Body of pancreas (tissue), 4 donors: ENCODE measurements at regions not wholly inside any gene's neighbourhood (a gene's known extent, or its start where the extent isn't known, plus 50 kb on each side); places are given as distances from the start of the nearest gene placed in this dataset.

ENCODE experiments used
- ATAC-seq: fragments of 150-250 bp; one replicate; pipeline ENCODE4 v1.9.1; 2016
- DNase-seq, 4 donors: peaks; one replicate each; pipeline ENCODE4 v3.0.0-alpha.2; 2019
- H3K27ac ChIP-seq, 4 donors: fragments of 200-600 bp; sonication (generic); 1 replicate in 3 of 4; 2 replicates in 1 of 4; pipeline versions ENCODE4 v1.5.1 to v1.6.1; 2016 to 2019; ENCODE audit warnings: mild to moderate bottlenecking in 1 of 4, mixed read lengths in 1 of 4, moderate library complexity in 1 of 4
- H3K27me3 ChIP-seq, 2 donors: fragments of 200-600 bp; sonication (generic); one replicate each; pipeline ENCODE4 v1.6.0; 2016; ENCODE audit warnings: mild to moderate bottlenecking in 1 of 2
- H3K36me3 ChIP-seq, 2 donors: fragments of 200-600 bp; sonication (generic); replicated peaks in 1 of 2; 2 replicates each; pipeline ENCODE4 v1.5.1; 2016; ENCODE audit warnings: low read depth in 2 of 2; ENCODE audit not compliant: insufficient read depth in 1 of 2
- H3K4me1 ChIP-seq: fragments of 200-600 bp; sonication (generic); one replicate; pipeline ENCODE4 v1.6.0; 2016
- H3K4me3 ChIP-seq, 2 donors: fragments of 200-600 bp; sonication (generic); 1 replicate in 1 of 2; 2 replicates in 1 of 2; pipeline ENCODE4 v1.5.1; 2016 to 2019
- H3K9me3 ChIP-seq, 3 donors: fragments of 200-600 bp; sonication (generic); 1 replicate in 2 of 3; 2 replicates in 1 of 3; pipeline ENCODE4 v1.5.1; 2016
- POLR2A ChIP-seq, 3 donors: fragments of 450-650 bp; IDR thresholded peaks; one replicate each; pipeline ENCODE4 v1.6.1; 2016; ENCODE audit warnings: antibody characterized with exemption in 3 of 3, mild to moderate bottlenecking in 2 of 3
- WGBS, 2 donors: methylation state at CpG; one replicate each; pipeline ENCODE4 v1.1.5; 2017; 5-methylcytosine and 5-hydroxymethylcytosine counted together
- intact Hi-C: fragments of 100-400 bp; cut with DNase I; formaldehyde crosslinking; loops from one replicate; pipeline ENCODE4 v1.15.1; 2023
- TF ChIP-seq, protein P1 (sequence below), 7 experiments: fragments of 450-650 bp in 4 of 7; fragments of 200-600 bp in 3 of 7; sonication (generic) in 3 of 7; IDR thresholded peaks; one replicate each; pipeline ENCODE4 v1.5.1; 2016 to 2019; ENCODE audit warnings: antibody characterized with exemption in 7 of 7

DNA sequence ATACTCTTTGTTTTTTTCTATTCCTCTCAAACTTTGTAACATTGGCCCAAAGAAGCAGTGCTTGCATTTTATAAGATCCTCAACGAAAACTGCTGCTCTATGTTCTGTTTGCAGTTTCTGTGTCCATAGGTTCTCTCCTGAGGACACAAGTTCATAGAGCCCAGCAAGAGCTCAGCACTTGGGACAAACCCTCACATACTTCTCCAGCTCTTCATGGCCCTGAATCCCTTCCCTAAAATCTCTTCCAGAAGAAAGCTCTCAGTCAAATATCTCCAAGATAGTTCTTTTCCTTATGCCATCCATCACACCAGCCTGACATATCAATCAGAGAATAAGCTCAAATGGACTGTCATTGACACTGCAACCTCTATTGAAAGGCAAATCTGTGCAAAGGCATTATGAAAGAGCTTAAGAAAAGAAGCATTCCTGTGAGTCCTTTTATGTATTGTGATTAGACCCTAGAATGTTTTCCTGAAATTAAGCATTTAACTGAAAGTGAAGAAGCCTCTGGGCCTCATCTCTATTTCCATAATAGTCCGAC lies 405.5 kb downstream of the ANKRD7 start:
- TF ChIP-seq, protein P1, sequence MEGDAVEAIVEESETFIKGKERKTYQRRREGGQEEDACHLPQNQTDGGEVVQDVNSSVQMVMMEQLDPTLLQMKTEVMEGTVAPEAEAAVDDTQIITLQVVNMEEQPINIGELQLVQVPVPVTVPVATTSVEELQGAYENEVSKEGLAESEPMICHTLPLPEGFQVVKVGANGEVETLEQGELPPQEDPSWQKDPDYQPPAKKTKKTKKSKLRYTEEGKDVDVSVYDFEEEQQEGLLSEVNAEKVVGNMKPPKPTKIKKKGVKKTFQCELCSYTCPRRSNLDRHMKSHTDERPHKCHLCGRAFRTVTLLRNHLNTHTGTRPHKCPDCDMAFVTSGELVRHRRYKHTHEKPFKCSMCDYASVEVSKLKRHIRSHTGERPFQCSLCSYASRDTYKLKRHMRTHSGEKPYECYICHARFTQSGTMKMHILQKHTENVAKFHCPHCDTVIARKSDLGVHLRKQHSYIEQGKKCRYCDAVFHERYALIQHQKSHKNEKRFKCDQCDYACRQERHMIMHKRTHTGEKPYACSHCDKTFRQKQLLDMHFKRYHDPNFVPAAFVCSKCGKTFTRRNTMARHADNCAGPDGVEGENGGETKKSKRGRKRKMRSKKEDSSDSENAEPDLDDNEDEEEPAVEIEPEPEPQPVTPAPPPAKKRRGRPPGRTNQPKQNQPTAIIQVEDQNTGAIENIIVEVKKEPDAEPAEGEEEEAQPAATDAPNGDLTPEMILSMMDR (IDR thresholded peaks at IDR 0.05): no peak
- TF ChIP-seq POLR2A (IDR thresholded peaks at IDR 0.05): no peak
- WGBS, 2 donors: 11 to 26% methylated on average over 2 of the region's 2 CpGs
- intact Hi-C loops: no loop called here

DNA sequence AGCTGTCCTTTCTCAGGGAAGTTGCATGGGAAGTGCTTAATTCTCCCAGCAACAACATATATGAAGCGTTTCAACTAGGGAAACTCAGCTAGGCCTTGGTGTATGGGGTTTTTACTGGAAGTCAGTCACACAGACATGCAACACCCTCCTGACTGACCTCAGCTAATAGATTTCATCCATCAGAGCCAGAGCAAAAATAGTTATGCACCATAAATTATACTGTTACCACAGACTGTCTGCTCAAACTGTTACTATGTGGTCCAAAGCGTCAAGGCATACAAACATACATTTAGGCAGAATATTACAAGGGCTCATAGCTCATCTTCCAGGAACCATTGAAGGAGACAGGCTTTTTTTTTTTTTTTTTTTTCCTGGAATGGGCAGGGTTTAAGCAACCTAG lies 417.9 kb downstream of the ANKRD7 start:
- DNase-seq (no peak), ATAC-seq (no peak)
- H3K36me3 ChIP-seq: no peaks in the 10 kb centered on the region
- intact Hi-C loops: no loop called here
- no peak overlapping the region for H3K27ac ChIP-seq
- no peaks in the 10 kb centered on the region for H3K9me3 ChIP-seq
- H3K4me1 ChIP-seq: no peaks in the 10 kb centered on the region
- TF ChIP-seq POLR2A (IDR thresholded peaks at IDR 0.05): no peak
- TF ChIP-seq, protein P1 (IDR thresholded peaks at IDR 0.05): no peak
- H3K27me3 ChIP-seq: no peaks in the 10 kb centered on the region
- H3K4me3 ChIP-seq: no peak overlapping the region
- 57 to 74% methylated on average over 2 of the region's 2 CpGs for WGBS, 2 donors

More for the DNA sequence above, 405.5 kb downstream of the ANKRD7 start:
- Histone ChIP-seq H3K27ac (no peak overlapping the region), H3K4me1 (no peaks in the 10 kb centered on the region), H3K4me3 (no peak overlapping the region), H3K27me3 (no peaks in the 10 kb centered on the region), H3K36me3 (no peaks in the 10 kb centered on the region), H3K9me3 (no peaks in the 10 kb centered on the region)
- DNase-seq (no peak), ATAC-seq (no peak)

DNA sequence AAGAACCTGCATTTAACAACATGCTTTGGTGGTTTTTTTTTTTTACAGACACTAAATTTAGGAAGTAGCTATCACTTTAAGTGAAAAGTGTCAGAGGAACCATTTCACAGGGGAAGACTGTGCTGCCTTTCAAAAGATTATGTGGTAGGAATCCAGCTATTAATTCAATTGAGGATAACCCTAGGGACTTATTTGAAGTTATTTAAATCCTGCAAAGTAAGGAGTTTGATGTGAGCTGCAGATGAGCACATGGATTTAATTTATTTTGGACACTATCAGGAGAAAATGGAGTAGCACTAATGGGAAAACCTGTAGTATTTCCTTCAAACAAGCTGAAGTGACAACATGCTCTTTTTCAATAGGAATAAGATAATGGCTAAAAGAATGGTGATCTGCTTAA lies 419.8 kb downstream of the ANKRD7 start:
- H3K4me1 ChIP-seq: no peaks in the 10 kb centered on the region
- H3K4me3 ChIP-seq: no peak overlapping the region
- H3K9me3 ChIP-seq: no peaks in the 10 kb centered on the region
- ATAC-seq (no peak), DNase-seq (no peak)
- H3K27me3 ChIP-seq: no peaks in the 10 kb centered on the region
- no peak overlapping the region for H3K27ac ChIP-seq
- no peaks in the 10 kb centered on the region for H3K36me3 ChIP-seq
- TF ChIP-seq, protein P1 (IDR thresholded peaks at IDR 0.05): no peak
- TF ChIP-seq POLR2A (IDR thresholded peaks at IDR 0.05): no peak
- intact Hi-C loops: no loop called here

DNA sequence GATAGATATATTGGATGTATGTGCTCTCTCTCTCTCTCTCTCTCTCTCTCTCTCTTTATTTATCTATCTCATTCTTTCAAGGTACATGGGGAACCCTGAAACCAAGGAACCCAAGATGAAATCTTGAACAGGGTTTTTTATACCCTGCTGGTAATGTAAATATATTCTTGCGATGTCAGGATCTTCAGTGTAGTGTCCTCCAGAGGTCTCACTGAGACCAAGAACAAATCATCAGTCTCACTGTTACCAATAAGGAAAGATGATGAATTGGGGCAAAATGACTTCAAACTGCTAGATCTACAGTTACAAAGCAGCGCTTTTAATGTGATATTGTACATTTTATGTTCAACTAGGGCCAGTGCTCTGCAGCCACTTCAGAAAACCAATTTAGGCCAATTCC lies 423.5 kb downstream of the ANKRD7 start:
- 68 to 70% methylated on average over 2 of the region's 2 CpGs for WGBS, 2 donors
- Histone ChIP-seq H3K36me3 (no peaks in the 10 kb centered on the region), H3K9me3 (no peaks in the 10 kb centered on the region), H3K27ac (no peak overlapping the region), H3K27me3 (no peaks in the 10 kb centered on the region), H3K4me3 (no peak overlapping the region), H3K4me1 (no peaks in the 10 kb centered on the region)
- no peak for DNase-seq
- no peak for TF ChIP-seq POLR2A (IDR thresholded peaks at IDR 0.05)
- TF ChIP-seq, protein P1 (IDR thresholded peaks at IDR 0.05): no peak
- ATAC-seq: no peak
- intact Hi-C loops: no loop called here

DNA sequence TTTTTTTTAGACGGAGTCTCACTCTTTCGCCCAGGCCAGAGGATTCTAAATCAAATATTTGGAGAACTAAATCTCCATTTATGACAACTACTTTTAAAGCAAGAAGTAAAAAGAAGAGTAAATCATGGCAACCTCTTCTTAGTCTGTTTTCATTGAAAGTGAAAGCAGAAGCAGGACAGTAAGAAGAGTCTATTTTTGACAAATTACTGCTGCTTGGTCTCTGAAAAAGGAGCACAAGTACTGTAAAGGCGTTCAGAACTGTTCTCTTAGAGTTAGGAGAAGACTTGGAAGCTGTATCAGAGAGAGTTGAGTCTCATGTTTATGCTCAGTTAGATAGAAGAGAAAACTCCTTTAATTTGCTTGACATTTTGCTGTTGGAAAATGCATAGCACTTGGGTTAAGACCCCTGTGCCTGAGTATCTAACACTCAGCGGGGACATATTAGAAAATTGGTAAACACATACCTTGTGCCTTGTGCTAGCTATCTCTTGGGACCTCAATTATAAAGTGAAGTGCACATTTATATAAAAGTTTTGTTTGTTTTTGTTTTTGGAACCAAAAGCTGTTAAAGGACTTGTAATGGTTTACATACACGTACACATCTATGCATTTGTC lies 433.0 kb downstream of the ANKRD7 start:
- Histone ChIP-seq H3K4me1 (no peaks in the 10 kb centered on the region), H3K27me3 (no peaks in the 10 kb centered on the region), H3K36me3 (no peaks in the 10 kb centered on the region), H3K9me3 (no peaks in the 10 kb centered on the region), H3K4me3 (no peak overlapping the region), H3K27ac (no peak overlapping the region)
- WGBS, 2 donors: 46 to 53% methylated on average over 5 of the region's 5 CpGs
- no peak for DNase-seq
- TF ChIP-seq POLR2A (IDR thresholded peaks at IDR 0.05): no peak
- TF ChIP-seq, protein P1 (IDR thresholded peaks at IDR 0.05): no peak
- no peak for ATAC-seq
- intact Hi-C loops: no loop called here
